ENCODE measurements at regions not wholly inside any gene's neighbourhood (a gene's known extent, or its start where the extent isn't known, plus 50 kb on each side); places are given as distances from the start of the nearest gene placed in this dataset.

DNA sequence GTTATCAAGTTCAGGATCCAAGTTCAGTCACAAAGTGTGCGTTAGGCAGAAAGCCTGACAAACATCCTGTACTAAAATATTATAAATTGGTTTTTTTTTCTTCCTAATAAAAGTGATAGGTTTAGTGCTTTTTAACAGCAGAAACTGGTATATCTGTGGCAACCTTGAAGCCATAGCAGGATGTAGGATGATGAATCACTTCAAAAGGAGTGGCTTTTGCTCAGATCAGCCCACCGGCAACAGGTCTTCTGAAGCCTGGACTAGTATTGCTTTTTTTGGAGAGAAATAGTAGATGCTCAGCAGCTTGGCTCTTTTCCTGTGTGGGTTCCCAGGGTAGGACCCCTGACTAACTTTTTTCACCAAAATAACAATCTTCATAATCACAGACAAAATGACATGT lies 190.8 kb downstream of the EPM2A start:
- no peak for TF ChIP-seq TARDBP (IDR thresholded peaks at IDR 0.05)
- no peak for TF ChIP-seq FOXM1 (IDR thresholded peaks at IDR 0.05; ENCODE audit: borderline replicate concordance)
- TF ChIP-seq NFRKB (IDR thresholded peaks at IDR 0.05): no peak
- TF ChIP-seq SUZ12 (IDR thresholded peaks at IDR 0.05): no peak
- TF ChIP-seq SP1 (IDR thresholded peaks at IDR 0.05): no peak
- ChIA-PET CTCF (no interaction called here), POLR2A (no interaction called here)
- no peak for DNase-seq (ENCODE audit: extremely low spot score)

GRCh38 chr6:145546265-145546664 lies 189.1 kb downstream of the EPM2A start:
- TF ChIP-seq SP1 (IDR thresholded peaks at IDR 0.05) (no peak), BHLHE40 (IDR thresholded peaks at IDR 0.05; ENCODE audit: borderline replicate concordance) (no peak)
- POLR2A ChIA-PET: no interaction called here
- no peak for DNase-seq (ENCODE audit: extremely low spot score)
- CTCF ChIA-PET: no interaction called here

- ChIA-PET POLR2A (no interaction called here), CTCF (no interaction called here)
- TF ChIP-seq TARDBP (IDR thresholded peaks at IDR 0.05) (no peak), ARNT (IDR thresholded peaks at IDR 0.05) (no peak), CTBP1 (IDR thresholded peaks at IDR 0.05; ENCODE audit: borderline replicate concordance) (no peak), FOXK2 (IDR thresholded peaks at IDR 0.05) (no peak), ZNF384 (IDR thresholded peaks at IDR 0.05) (no peak), BHLHE40 (IDR thresholded peaks at IDR 0.05; ENCODE audit: borderline replicate concordance) (no peak), SP1 (IDR thresholded peaks at IDR 0.05) (no peak), FOXM1 (IDR thresholded peaks at IDR 0.05; ENCODE audit: borderline replicate concordance) (no peak), L3MBTL2 (conservative IDR thresholded peaks at IDR 0.05) (no peak), PKNOX1 (IDR thresholded peaks at IDR 0.05) (no peak), LEF1 (IDR thresholded peaks at IDR 0.05; ENCODE audit: borderline replicate concordance) (no peak), SUZ12 (IDR thresholded peaks at IDR 0.05) (no peak), NFRKB (IDR thresholded peaks at IDR 0.05) (no peak), HDGF (IDR thresholded peaks at IDR 0.05; ENCODE audit: borderline replicate concordance) (no peak), ELF4 (IDR thresholded peaks at IDR 0.05) (no peak), FOXA1 (IDR thresholded peaks at IDR 0.05) (no peak)
- DNase-seq (ENCODE audit: extremely low spot score): no peak
Observed at GRCh38 chr6:145547594-145548335, 187.6 kb downstream of the EPM2A start.

GRCh38 chr6:145548933-145549648 lies 186.2 kb downstream of the EPM2A start:
- DNase-seq (ENCODE audit: extremely low spot score): no peak
- no peak for TF ChIP-seq L3MBTL2 (conservative IDR thresholded peaks at IDR 0.05)
- POLR2A ChIA-PET: no interaction called here
- CTCF ChIA-PET: no interaction called here

DNA sequence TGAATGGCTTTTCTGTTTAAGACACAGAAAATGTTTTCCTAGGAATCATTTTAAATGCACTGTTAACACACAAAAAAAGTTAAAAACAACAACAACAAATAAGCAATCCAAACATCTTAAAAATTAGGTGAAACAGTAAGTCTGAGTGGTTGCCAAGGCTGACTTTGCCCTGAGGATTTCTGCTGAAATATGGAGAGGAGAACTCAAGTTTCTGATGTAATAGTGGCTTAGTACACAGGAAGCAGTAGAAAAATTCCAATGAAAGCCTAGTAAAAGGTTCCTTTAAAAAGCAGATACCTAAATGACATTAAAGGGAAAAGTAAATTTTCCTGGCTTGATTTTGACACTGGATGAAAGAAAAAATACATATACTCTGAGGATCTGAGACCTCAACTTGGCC lies 184.2 kb downstream of the EPM2A start:
- POLR2A ChIA-PET: no interaction called here
- no peak for DNase-seq (ENCODE audit: extremely low spot score)
- CTCF ChIA-PET: no interaction called here
- TF ChIP-seq BHLHE40 (IDR thresholded peaks at IDR 0.05; ENCODE audit: borderline replicate concordance): no peak
- no peak for TF ChIP-seq ELF4 (IDR thresholded peaks at IDR 0.05)
- TF ChIP-seq ARNT (IDR thresholded peaks at IDR 0.05): no peak
- no peak for TF ChIP-seq FOXA1 (IDR thresholded peaks at IDR 0.05)
- no peak for TF ChIP-seq FOXK2 (IDR thresholded peaks at IDR 0.05)

DNA sequence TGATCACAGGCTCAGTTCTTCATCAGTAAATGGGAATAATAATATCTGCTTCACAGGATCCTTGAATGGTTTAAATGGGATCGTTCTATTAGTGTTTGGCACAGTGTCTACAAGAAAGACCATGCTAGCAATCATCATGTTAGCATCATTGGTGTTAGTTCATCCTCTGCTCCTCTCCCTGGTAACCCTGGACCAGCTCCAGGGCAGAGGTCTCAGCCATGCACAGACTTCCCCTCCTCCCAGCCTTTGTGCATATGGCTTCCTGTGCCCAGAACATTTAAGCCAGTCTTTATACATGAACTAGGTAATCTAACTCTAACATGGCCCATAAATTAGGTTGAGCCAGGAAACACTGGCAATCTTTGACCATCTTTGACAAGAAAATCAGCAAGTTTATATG lies 180.2 kb downstream of the EPM2A start:
- CTCF ChIA-PET: interaction anchor here (0.7 kb wide), 1 partner anchor 616 kb away, joined by 3 read pairs; no protein-coding TSS in a partner anchor
- DNase-seq (ENCODE audit: extremely low spot score): no peak
- no peak for TF ChIP-seq HDGF (IDR thresholded peaks at IDR 0.05; ENCODE audit: borderline replicate concordance)
- POLR2A ChIA-PET: no interaction called here

- ChIA-PET CTCF (no interaction called here), POLR2A (no interaction called here)
- TF ChIP-seq CTBP1 (IDR thresholded peaks at IDR 0.05; ENCODE audit: borderline replicate concordance) (no peak), FOXM1 (IDR thresholded peaks at IDR 0.05; ENCODE audit: borderline replicate concordance) (no peak), ELF4 (IDR thresholded peaks at IDR 0.05) (no peak), TARDBP (IDR thresholded peaks at IDR 0.05) (no peak), FOXK2 (IDR thresholded peaks at IDR 0.05) (no peak), NFRKB (IDR thresholded peaks at IDR 0.05) (no peak), PKNOX1 (IDR thresholded peaks at IDR 0.05) (no peak), ZNF384 (IDR thresholded peaks at IDR 0.05) (no peak), LEF1 (IDR thresholded peaks at IDR 0.05; ENCODE audit: borderline replicate concordance) (no peak), HDGF (IDR thresholded peaks at IDR 0.05; ENCODE audit: borderline replicate concordance) (no peak)
- DNase-seq (ENCODE audit: extremely low spot score): no peak
Observed at GRCh38 chr6:145557474-145557873, 177.8 kb downstream of the EPM2A start.

DNA sequence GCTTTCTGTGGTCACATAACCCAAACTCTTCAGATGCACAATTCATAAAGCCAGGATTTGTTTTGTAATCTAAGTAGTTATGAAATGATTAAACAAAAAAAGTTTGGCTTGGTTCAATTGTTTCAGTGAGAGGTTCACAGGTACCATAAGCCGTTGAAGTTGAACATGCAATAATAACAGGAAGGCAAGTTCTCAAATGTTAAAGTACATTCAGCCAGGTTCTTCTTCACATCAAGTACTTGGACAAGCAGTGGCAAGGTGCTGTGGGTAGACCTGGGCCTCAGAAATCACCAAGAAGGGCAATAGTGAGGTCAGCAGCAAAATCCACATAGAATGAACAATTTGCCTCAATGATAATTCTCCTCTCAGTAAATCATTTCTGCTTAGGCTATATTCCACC lies 175.5 kb downstream of the EPM2A start:
- no peak for DNase-seq (ENCODE audit: extremely low spot score)
- ChIA-PET CTCF (no interaction called here), POLR2A (no interaction called here)
- TF ChIP-seq TARDBP (IDR thresholded peaks at IDR 0.05) (no peak), ZNF384 (IDR thresholded peaks at IDR 0.05) (no peak), NFRKB (IDR thresholded peaks at IDR 0.05) (no peak), SUZ12 (IDR thresholded peaks at IDR 0.05) (no peak), CTBP1 (IDR thresholded peaks at IDR 0.05; ENCODE audit: borderline replicate concordance) (no peak), ARNT (IDR thresholded peaks at IDR 0.05) (no peak), FOXM1 (IDR thresholded peaks at IDR 0.05; ENCODE audit: borderline replicate concordance) (no peak), LEF1 (IDR thresholded peaks at IDR 0.05; ENCODE audit: borderline replicate concordance) (no peak), HDGF (IDR thresholded peaks at IDR 0.05; ENCODE audit: borderline replicate concordance) (no peak), L3MBTL2 (conservative IDR thresholded peaks at IDR 0.05) (no peak), ELF4 (IDR thresholded peaks at IDR 0.05) (no peak), FOXK2 (IDR thresholded peaks at IDR 0.05) (no peak), PKNOX1 (IDR thresholded peaks at IDR 0.05) (no peak), FOXA1 (IDR thresholded peaks at IDR 0.05) (no peak), SP1 (IDR thresholded peaks at IDR 0.05) (no peak), BHLHE40 (IDR thresholded peaks at IDR 0.05; ENCODE audit: borderline replicate concordance) (no peak)
